A549 (cell line): ENCODE measurements at regions not wholly inside any gene's neighbourhood (a gene's known extent, or its start where the extent isn't known, plus 50 kb on each side); places are given as distances from the start of the nearest gene placed in this dataset.

Source experiments
- EP300 ChIP-seq, 2 experiments: fragments of >200 bp; sonication (Bioruptor Twin); formaldehyde crosslinking; IDR thresholded peaks; 2 replicates in 1 of 2; 3 replicates in 1 of 2; pipeline ENCODE4 v1.6.1; 2016 to 2017
- RCOR1 ChIP-seq: fragments of 150-350 bp; IDR thresholded peaks from 2 replicates; pipeline ENCODE4 v1.6.1; 2014; ENCODE audit warnings: antibody characterized with exemption, low read length, low read depth
- TF ChIP-seq, protein P1 (sequence below): fragments of >200 bp; sonication (Bioruptor Twin); formaldehyde crosslinking; IDR thresholded peaks from 3 replicates; pipeline ENCODE4 v1.5.1; 2016

GRCh38 chr10:43000021-43000411 lies 76.9 kb upstream of the RET start:
- TF ChIP-seq, protein P1, sequence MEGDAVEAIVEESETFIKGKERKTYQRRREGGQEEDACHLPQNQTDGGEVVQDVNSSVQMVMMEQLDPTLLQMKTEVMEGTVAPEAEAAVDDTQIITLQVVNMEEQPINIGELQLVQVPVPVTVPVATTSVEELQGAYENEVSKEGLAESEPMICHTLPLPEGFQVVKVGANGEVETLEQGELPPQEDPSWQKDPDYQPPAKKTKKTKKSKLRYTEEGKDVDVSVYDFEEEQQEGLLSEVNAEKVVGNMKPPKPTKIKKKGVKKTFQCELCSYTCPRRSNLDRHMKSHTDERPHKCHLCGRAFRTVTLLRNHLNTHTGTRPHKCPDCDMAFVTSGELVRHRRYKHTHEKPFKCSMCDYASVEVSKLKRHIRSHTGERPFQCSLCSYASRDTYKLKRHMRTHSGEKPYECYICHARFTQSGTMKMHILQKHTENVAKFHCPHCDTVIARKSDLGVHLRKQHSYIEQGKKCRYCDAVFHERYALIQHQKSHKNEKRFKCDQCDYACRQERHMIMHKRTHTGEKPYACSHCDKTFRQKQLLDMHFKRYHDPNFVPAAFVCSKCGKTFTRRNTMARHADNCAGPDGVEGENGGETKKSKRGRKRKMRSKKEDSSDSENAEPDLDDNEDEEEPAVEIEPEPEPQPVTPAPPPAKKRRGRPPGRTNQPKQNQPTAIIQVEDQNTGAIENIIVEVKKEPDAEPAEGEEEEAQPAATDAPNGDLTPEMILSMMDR = no peak
- TF ChIP-seq EP300 (IDR thresholded peaks at IDR 0.05) = no peak
- TF ChIP-seq RCOR1 = no peak
